HEK293 (cell line): ENCODE measurements at regions not wholly inside any gene's neighbourhood (a gene's known extent, or its start where the extent isn't known, plus 50 kb on each side); places are given as distances from the start of the nearest gene placed in this dataset.
A peak's percentile ranks its signal among the peaks of the same experiment; 100 is the strongest.

Experiments used
- REST ChIP-seq: fragments of 450-650 bp; formaldehyde crosslinking; IDR thresholded peaks from 2 replicates; pipeline ENCODE4 v1.5.1; 2016; ENCODE audit warnings: missing biosample characterization, missing genetic modification characterization
- TCF7L2 ChIP-seq: IDR thresholded peaks from 2 replicates; pipeline ENCODE4 v1.6.1; 2011; ENCODE audit warnings: low read depth, mild to moderate bottlenecking, inconsistent platforms, low read length, moderate library complexity, borderline replicate concordance
- YY1 ChIP-seq: fragments of 450-650 bp; formaldehyde crosslinking; IDR thresholded peaks from 2 replicates; pipeline ENCODE4 v1.5.1; 2018; ENCODE audit warnings: missing biosample characterization, missing genetic modification characterization
- ZNF266 ChIP-seq: fragments of 450-650 bp; formaldehyde crosslinking; IDR thresholded peaks from 2 replicates; pipeline ENCODE4 v1.5.1; 2016; ENCODE audit warnings: missing biosample characterization, missing genetic modification characterization, low read depth
- ZNF274 ChIP-seq, 2 experiments: fragments of 200-500 bp in 1 of 2; fragments of 450-650 bp in 1 of 2; sonication (Bioruptor generic) in 1 of 2; formaldehyde crosslinking in 1 of 2; IDR thresholded peaks; 2 replicates each; pipeline versions ENCODE4 v1.5.1 to v1.6.1; 2014 to 2016; ENCODE audit warnings: borderline replicate concordance in 1 of 2, inconsistent platforms in 1 of 2, low read length in 1 of 2, missing biosample characterization in 1 of 2, missing genetic modification characterization in 1 of 2
- ZNF830 ChIP-seq: fragments of 450-650 bp; IDR thresholded peaks from 2 replicates; pipeline ENCODE4 v1.5.0; 2018; ENCODE audit warnings: missing biosample characterization, missing genetic modification characterization, low read depth, mild to moderate bottlenecking, moderate library complexity
- TF ChIP-seq, protein P1 (sequence below): fragments of 450-650 bp; formaldehyde crosslinking; IDR thresholded peaks from 2 replicates; pipeline ENCODE4 v1.5.1; 2016; ENCODE audit warnings: missing biosample characterization, missing genetic modification characterization

GRCh38 chr21:41635874-41636273, 127.9 kb upstream of the TMPRSS2 start:
- TF ChIP-seq YY1 (no peak), REST (tag by site-specific recombination) (no peak), ZNF266 (tag by site-specific recombination) (peak; percentile 5; the same call in 1 of the 2 replicates), ZNF830 (tag by site-specific recombination) (no peak), ZNF274 (IDR thresholded peaks at IDR 0.05; ENCODE audit: low read length) (no peak), ZNF274 (tag by site-specific recombination; IDR thresholded peaks at IDR 0.05; ENCODE audit: borderline replicate concordance) (no peak), TCF7L2 (no peak)
- TF ChIP-seq, protein P1, sequence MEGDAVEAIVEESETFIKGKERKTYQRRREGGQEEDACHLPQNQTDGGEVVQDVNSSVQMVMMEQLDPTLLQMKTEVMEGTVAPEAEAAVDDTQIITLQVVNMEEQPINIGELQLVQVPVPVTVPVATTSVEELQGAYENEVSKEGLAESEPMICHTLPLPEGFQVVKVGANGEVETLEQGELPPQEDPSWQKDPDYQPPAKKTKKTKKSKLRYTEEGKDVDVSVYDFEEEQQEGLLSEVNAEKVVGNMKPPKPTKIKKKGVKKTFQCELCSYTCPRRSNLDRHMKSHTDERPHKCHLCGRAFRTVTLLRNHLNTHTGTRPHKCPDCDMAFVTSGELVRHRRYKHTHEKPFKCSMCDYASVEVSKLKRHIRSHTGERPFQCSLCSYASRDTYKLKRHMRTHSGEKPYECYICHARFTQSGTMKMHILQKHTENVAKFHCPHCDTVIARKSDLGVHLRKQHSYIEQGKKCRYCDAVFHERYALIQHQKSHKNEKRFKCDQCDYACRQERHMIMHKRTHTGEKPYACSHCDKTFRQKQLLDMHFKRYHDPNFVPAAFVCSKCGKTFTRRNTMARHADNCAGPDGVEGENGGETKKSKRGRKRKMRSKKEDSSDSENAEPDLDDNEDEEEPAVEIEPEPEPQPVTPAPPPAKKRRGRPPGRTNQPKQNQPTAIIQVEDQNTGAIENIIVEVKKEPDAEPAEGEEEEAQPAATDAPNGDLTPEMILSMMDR (tag by site-specific recombination), result no peak
